WI38 (cell line): ENCODE measurements at regions not wholly inside any gene's neighbourhood (a gene's known extent, or its start where the extent isn't known, plus 50 kb on each side); places are given as distances from the start of the nearest gene placed in this dataset.
A peak's percentile ranks its signal among the peaks of the same experiment; 100 is the strongest.

Experiments
- H3K4me3 ChIP-seq: 2 replicates; pipeline ENCODE4 v1.5.1; 2011; ENCODE audit warnings: low read depth, mild to moderate bottlenecking, control low read depth, low read length
- TF ChIP-seq, protein P1 (sequence below): IDR thresholded peaks from 2 replicates; pipeline ENCODE4 v1.5.1; 2012; ENCODE audit warnings: low read depth, mild to moderate bottlenecking, control low read depth, low read length

DNA sequence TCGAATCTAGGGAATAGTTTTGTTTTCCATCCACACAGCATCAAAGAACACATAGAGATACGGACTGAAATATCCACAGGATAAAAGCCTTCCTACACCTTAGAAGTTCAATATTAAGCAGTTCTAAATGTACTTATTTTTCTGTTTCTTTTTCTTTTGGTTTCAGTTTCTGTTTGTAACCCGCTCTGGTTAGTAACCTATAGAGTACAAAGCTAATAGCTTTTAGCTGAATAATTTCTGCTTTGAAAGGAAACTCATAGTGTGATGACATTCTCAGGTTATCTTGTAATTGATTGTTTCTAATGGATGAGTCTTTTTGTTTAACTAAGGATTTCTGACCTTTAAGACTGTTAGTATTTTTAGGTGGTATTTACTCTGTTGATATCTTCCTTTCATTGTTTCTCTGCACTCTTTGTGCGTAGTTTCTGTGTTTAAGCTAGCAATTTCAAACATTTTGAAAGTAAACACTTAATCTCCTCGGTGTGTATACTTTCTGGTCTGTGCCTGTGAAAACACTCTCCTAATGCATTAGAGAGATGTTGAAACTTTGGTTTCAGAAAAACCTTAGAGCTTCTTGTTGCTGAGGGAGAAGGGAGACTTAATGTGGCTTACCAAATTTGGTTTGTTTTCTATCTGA lies 385.5 kb downstream of the HDGFL1 start:
- TF ChIP-seq, protein P1, sequence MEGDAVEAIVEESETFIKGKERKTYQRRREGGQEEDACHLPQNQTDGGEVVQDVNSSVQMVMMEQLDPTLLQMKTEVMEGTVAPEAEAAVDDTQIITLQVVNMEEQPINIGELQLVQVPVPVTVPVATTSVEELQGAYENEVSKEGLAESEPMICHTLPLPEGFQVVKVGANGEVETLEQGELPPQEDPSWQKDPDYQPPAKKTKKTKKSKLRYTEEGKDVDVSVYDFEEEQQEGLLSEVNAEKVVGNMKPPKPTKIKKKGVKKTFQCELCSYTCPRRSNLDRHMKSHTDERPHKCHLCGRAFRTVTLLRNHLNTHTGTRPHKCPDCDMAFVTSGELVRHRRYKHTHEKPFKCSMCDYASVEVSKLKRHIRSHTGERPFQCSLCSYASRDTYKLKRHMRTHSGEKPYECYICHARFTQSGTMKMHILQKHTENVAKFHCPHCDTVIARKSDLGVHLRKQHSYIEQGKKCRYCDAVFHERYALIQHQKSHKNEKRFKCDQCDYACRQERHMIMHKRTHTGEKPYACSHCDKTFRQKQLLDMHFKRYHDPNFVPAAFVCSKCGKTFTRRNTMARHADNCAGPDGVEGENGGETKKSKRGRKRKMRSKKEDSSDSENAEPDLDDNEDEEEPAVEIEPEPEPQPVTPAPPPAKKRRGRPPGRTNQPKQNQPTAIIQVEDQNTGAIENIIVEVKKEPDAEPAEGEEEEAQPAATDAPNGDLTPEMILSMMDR = no peak

DNA sequence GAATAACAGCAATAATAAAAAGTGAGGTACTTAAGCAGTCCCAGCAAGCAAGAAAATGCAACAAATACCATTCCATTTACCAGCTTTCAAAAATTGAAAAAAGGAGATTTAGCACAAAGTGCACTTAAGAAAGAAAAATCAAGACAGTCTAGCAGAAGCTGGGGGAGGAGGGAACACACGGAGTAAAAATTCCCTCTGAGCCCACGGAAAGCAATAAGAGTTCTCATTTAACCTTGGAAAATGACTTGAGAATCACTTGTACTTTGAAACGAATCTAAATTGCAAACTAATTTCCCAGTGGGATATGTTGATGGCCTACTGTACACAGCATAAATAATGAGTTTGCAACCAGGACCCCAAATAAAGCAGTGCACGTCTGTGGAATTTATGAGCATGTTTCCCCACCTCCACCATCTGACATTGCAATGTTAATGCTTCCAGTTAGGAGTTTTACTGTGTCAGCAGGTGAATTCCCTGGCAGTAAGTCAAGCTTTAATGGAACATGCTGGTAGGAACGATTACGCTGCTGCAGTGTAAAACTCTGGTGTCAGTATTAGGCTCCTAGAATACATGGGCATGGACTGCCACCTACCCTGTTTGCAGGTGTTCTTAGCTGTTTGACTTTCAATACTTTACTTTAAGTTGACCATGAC lies 386.8 kb downstream of the HDGFL1 start:
- H3K4me3 ChIP-seq = no peak overlapping the region
- TF ChIP-seq, protein P1 = no peak

More for the DNA sequence above, 385.5 kb downstream of the HDGFL1 start:
- peak overlapping the region; percentile 52 for H3K4me3 ChIP-seq

DNA sequence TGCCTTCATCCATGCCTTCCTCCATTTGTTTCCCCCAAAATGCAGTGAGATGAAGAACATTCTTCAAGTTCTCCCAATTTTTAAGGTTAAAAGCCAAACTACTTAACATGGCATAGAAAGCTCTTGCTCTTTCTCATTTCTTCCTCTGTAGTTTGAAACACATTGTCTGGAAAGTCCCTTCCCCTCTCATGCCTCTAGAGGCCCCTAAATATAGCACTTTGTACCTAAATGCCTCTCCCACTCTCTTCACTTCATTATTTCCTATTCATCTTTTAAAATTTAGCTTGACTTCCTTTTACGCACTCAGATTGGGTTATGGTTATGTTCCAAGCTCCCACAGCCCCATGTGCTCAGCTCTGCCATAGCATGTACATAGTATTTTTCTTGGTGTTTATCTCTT lies 389.3 kb downstream of the HDGFL1 start:
- no peak overlapping the region for H3K4me3 ChIP-seq
- TF ChIP-seq, protein P1 = no peak

DNA sequence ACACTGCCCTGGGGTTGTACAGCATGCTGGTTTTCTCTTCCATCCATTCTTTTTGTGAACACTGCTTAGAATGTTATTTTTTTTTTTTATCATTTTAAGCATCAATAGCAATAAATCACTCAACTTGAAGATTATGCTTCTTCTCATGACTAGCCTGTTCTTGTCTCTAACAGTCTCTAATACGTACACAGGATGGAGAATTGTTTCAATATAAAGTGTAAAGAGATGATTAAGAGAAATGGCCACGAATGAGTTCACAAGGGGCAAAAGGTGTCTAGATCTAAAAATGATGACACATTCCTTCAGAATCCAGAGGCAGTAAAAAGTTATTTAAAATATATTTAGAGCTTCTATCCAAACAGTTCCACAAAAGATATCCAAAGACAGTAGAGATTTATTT lies 390.2 kb downstream of the HDGFL1 start:
- no peak overlapping the region for H3K4me3 ChIP-seq
- TF ChIP-seq, protein P1 = no peak

DNA sequence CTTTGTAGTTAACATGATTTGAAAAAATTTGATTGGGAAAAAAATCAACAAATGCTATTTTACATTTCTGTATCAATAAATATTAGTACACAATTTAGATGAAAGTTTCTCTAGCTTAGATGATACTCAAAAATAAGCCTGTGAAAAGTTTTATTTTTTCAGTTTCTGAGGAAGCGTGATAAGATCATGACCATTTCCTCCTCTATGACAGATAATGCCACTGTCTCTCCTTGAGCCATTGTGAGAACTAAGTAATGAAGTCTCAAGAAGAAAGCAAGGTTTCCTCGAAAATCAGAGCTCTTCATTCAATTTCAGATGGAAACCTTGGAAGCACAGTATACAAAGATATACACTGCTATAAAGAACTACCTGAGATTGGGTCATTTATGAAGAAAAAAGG lies 395.0 kb downstream of the HDGFL1 start:
- no peak overlapping the region for H3K4me3 ChIP-seq
- TF ChIP-seq, protein P1 = no peak

DNA sequence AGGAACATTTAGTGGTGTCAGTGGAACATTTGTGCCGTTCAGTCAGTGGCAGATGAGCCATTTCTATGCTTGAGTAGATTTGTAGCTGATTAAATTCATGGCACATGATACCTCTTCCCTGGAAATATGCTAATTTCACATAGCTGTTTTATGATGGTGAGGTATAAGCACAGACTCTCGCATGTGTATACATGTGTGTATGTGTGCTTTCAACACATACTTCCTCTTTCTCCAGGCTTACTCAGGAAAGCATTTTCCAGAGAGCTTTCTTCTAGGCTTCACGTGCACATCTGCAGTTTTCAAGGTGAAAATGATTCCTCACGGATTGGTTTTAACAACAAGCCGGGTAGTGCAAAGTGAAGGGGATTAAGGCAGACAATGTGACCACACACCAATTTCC lies 396.5 kb downstream of the HDGFL1 start:
- TF ChIP-seq, protein P1 = no peak

DNA sequence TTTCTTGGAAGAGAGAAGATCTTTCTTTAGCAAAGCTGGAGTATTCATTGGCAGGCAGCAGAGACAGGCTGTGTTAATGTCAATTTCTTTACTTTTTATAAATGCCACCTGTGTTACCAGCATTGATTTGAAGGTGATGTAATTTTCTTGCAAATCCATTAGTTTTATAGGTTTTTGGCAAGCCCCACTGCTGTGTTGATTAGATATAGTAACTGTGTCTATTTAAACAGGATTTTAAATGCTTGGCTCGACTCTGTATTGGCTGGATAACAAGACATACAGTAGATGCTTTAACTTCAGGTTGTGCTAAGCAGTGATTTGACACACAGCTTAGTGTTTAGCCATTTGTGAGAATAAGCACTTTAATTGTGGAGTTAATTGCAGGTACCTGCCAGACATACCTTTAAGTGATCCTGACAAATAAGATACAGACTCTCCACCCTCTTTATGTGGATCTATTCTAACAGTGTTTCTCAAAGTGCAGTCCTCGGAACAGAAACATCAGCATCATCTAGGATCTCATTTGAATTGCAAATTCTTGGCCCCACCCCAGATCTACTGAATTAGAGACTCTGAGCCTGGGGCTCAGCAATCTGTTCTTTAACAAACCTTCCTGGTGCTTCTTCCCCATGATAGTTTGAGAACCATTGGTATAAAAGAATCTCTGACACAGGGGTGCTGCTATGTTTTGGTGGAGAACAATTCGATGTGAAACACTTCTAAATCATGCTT lies 397.5 kb downstream of the HDGFL1 start:
- TF ChIP-seq, protein P1 = no peak
- H3K4me3 ChIP-seq = no peak overlapping the region

More for the DNA sequence above, 396.5 kb downstream of the HDGFL1 start:
- H3K4me3 ChIP-seq = no peak overlapping the region
